ENCODE measurements at regions not wholly inside any gene's neighbourhood (a gene's known extent, or its start where the extent isn't known, plus 50 kb on each side); places are given as distances from the start of the nearest gene placed in this dataset.

DNA sequence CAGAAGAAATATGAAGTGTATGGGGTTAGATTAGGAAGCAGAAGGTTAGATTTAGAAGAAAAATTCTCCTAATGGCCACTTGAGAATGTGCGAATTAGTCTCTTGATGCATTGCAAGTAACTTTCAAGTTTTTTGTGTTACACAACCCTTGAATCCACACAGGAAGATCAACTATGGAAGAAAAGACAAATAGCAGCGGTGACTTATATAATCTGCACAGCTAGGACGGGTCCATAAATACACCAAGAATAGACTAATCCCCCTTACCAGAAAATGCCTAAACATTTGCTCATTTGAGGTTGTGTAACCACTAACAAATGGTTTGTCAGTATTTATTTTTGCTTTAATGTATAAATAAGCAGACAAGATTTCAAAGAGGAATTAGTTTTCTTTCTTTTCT lies 182.6 kb downstream of the TGFB2 start:
- DNase-seq: peak; percentile 66

- peak; percentile 28 for DNase-seq
Observed at GRCh38 chr1:218529646-218530300, 184.6 kb downstream of the TGFB2 start.

DNA sequence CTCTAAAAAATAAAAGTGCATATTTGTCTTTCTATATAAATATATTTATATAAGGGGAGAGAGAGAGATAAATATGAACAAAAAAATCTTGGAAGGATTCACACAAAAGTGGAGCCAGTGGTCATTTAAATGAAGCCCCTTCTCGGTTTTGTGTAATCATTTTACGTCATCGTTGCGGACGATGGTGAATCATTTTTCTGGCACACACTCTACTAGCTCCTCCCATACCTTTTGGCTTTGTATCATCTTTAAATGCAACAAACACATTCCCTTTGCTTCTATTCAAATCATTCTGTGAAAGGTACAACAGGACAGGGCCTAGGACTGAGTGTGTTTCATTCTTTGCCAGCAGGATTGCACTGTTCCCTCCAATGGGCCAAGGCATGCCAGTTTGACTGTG lies 186.8 kb downstream of the TGFB2 start:
- DNase-seq: no peak

- no peak for DNase-seq
Observed at GRCh38 chr1:218536296-218536986, 191.3 kb downstream of the TGFB2 start.

GRCh38 chr1:218537122-218537913 lies 192.2 kb downstream of the TGFB2 start:
- peak; percentile 58 for DNase-seq

- no peak for DNase-seq
Observed at GRCh38 chr1:218538341-218538740, 193.2 kb downstream of the TGFB2 start.

DNA sequence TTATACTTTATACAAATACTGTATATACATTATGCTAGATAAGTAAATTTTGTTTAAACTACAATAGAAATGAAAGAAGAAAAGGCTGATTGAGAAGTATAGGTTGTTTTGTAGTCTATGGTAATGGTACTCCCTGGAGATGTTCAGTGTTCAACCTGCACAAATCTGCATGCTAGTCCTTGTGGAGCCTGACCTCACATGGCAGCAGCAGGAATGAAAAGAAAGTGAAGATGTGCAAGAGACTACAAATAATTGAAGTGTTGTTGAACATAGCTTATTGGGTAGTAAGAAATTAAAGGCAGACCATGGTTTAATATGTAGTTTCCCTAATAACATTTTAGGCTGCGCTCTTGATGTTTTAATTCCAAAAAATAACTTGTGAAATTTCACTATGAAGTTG lies 201.2 kb downstream of the TGFB2 start:
- peak; percentile 53 for DNase-seq

- DNase-seq: no peak
Observed at GRCh38 chr1:218547957-218548730, 203.0 kb downstream of the TGFB2 start.

DNA sequence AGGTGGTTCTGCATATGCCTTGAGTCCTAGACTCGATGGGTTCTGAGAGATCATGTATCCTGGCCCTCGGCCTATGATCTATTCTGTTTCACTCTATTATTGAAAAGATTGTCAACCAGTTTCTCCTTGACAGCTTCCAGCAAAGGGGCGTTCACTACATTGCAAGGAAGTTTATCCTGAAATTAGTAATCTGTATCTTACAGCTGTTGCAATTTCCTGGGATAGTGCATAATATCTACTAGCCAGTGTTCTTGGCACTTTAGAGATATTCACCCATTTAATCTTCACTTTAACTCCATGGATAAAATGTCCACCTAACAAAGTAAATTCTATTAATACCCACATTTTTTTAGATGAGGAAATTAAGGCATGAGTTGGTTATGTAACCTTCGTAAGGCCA lies 203.6 kb downstream of the TGFB2 start:
- DNase-seq: no peak

- DNase-seq: peak; percentile 60
Observed at GRCh38 chr1:218553197-218553596, 208.1 kb downstream of the TGFB2 start.

GRCh38 chr1:218556016-218556415 lies 210.9 kb downstream of the TGFB2 start:
- no peak for DNase-seq

DNA sequence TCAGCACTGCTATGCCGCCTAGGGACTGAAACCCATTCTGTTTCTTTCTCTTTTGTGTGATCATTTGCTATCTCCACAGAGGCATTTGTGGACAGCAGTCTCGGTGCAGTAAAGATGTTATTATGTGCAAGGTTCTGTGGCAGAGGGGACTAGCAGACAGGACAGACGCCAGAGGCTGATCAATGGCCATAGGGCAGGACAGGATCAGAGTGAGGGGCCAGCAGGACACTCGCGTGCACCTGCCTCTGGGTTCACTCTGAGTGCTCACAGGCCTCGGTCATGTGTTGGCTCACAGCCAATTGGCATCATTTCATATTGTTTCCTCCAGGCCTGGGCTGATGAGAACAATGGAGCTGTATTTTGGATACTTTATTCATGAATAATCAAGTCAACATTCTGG lies 212.6 kb downstream of the TGFB2 start:
- peak; percentile 29 for DNase-seq

DNA sequence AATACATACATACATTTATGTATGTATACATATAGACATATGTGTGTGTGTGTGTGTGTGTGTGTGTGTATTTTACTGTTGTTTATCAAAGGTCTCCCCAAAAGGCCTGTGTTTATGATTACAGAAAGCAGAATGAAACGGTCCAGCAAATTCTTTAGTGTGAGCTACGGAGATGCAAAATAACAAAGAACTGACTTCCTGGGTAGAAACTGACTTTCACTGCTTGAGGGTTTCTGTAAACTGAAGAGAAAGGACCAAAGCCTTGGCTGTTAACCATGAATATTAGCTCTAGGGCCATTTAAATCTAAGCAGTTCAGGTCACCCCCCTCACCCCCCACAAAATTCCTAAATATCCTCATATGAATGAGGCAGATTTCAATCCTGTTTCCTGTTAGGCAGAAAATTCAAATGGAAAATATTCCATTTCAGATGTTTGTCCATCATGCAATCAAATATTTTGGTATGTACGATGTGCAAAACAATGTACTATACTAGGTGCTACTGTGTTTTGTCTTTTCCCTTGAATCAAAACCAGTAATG lies 213.2 kb downstream of the TGFB2 start:
- DNase-seq: no peak

DNA sequence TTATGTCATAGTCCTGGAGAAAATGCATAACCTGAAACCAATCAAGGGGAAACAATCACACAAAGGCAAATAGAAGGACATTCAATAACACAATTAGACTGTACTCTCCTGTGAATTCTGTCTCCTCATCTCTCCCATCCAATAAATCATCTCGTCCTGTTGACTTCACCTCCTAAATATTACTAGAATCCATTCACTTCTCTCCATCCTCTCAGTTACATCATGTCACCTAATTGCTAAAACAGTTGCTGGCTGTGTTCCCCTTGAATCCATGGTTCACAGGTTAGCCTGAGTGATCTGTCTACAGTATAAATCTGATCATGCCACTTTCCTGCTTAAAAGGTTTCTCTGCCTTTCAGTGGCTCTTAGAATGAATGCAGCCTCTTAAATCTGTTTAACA lies 220.2 kb downstream of the TGFB2 start:
- DNase-seq: no peak

DNA sequence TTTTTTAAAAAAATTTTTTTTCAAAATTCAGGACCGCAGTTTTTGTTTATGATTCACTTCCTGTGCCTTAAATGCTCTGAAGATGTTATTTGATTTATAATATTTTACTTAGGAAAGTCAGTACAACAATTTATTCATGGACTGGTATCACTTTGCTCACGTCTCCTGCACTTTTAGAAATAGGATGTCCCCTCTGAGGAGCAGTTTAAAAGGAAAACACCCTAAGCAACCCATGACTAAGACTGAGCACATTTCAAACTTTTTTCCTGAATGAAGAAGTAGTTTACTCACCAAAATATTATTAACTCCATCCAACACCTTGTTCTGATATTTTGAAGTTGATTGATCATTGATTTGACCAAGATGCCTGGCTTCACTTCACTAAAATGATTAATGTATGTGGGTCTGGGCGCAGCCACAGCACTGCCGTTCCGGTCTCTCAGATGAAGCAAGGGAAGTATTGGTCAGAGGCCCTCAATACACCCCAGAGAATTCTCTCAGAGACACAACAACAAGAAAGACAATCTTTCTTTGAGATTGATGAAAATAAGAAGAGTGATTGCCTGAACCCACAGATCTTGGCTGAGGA lies 223.9 kb downstream of the TGFB2 start:
- DNase-seq: peak; percentile 73

DNA sequence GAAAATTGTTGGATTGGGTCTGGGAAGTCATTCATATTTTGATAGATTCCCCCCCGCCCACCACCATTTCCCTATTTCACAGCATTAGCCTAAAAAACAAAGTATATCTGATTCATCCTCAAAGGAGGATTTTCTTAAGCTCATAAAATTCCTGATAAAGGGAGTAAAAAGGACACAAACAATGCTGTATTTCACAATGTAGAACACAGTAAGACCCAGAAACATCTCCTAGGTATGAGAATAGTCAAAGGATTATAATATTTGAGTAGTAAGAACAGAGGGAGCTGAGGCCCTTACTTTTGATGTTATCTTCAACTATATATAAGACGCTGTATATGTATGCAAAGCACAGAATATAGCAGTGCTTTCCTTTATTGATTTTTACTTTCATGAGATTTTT lies 225.3 kb downstream of the TGFB2 start:
- DNase-seq: no peak

GRCh38 chr1:218571491-218571890 lies 226.4 kb downstream of the TGFB2 start:
- DNase-seq: no peak

GRCh38 chr1:218572050-218572449 lies 226.9 kb downstream of the TGFB2 start:
- DNase-seq: no peak

GRCh38 chr1:218573925-218574324 lies 228.8 kb downstream of the TGFB2 start:
- peak; percentile 36 for DNase-seq

DNA sequence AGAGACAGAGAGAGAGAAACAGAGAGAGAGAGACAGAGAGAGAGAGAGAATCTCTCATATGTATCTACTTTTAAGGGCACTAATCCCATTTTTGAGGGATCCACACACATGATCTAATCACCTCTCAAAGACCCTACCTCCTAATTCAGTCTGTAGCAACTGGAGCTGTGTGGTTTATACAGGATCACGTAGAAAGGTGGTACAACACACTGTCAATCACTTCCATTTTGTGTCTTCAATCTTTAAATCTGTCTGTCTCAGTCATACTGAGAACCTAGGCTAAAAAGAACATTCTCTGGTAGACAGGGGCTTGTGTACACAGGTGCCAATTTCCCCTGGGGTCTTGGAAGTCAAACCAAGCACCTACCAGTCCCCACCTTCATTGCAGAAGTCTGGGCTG lies 229.9 kb downstream of the TGFB2 start:
- DNase-seq: no peak

GRCh38 chr1:218575856-218576255 lies 230.7 kb downstream of the TGFB2 start:
- no peak for DNase-seq

DNA sequence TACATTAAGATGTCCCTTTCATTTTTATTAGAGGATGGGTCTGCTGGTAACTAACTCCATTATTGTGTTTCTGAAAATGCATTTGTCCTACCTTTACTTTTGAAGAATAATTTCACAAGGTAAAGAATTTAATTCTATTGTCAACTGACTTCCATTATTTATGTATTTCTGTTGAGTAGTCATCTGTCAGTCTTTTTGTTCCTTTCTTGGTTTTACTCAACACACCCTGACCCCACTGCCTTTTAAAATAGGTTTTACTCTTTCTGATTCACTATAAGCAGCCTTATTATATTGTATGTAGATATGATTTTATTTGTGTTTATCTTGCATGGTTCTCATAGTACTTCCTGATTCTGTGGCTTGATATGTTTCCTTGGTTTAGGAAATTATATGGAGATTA lies 237.5 kb downstream of the TGFB2 start:
- DNase-seq: no peak

All from fibroblast of upper back skin (primary cell).